ENCODE measurements at regions not wholly inside any gene's neighbourhood (a gene's known extent, or its start where the extent isn't known, plus 50 kb on each side); places are given as distances from the start of the nearest gene placed in this dataset.
"Not testable (repeated sequence)": the region's sequence is repeated elsewhere in the genome, so short reads cannot be mapped to it uniquely, and the experiment has no call there.

DNA sequence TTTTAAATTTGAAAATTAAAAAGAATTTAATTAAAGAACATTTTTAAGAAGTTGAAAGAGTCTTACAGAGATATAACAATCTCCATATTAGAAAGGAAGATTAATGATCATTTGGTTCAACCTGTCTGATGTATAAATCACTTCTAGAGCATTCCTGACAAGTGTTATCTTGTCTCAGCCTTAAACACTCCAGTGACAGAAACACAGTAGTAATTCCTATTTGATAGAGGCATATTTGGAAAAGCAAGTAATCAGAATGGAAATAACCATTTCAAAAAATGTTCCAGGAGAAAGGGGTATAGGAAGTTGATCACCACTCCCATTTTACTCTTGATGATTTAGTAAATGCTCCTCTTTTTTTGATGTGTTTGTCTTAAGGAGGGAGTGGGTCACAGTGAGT, 213.1 kb upstream of the FAM3C start:
- H3K4me1 Mint-ChIP-seq = peaks cover 20% of the 10 kb centered on the region
- no peak overlapping the region for H3K27ac Mint-ChIP-seq (ENCODE audit: unreplicated experiment)
- peaks cover 2% of the 10 kb centered on the region for H3K9me3 Mint-ChIP-seq
- H3K36me3 Mint-ChIP-seq (ENCODE audit: low read depth) = no peaks in the 10 kb centered on the region
- no peaks in the 10 kb centered on the region for H3K27me3 Mint-ChIP-seq (ENCODE audit: low read depth)
- no peak overlapping the region for H3K4me3 Mint-ChIP-seq
- no peak for TF ChIP-seq CTCF (conservative IDR thresholded peaks at IDR 0.05)
- no peak for DNase-seq (ENCODE audit: low read depth, low spot score)

- H3K27ac Mint-ChIP-seq (ENCODE audit: unreplicated experiment) = no peak overlapping the region
These were observed 212.7 kb upstream of the FAM3C start for GRCh38 chr7:121608785-121609184.

DNA sequence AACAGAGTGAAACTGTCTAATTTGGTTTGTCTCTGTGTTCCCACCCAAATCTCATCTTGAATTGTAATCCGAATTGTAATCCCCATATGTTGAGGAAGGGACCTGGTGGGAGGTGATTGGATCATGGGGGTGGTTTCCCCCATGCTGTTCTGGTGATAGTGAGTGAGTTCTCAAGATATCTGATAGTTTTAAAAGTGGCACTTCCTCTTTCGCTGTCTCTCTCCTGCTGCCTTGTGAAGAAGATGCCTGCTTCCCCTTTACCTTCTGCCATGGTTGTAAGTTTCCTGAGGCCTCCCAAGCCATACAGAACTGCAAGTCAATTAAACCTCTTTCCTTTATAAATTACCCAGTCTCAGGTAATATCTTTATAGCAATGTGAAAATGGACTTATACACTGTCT, 212.1 kb upstream of the FAM3C start:
- H3K27me3 Mint-ChIP-seq (ENCODE audit: low read depth); H3K27ac Mint-ChIP-seq (ENCODE audit: unreplicated experiment); DNase-seq (ENCODE audit: low read depth, low spot score); H3K9me3 Mint-ChIP-seq; H3K36me3 Mint-ChIP-seq (ENCODE audit: low read depth); H3K4me3 Mint-ChIP-seq: not testable (repeated sequence)
- H3K4me1 Mint-ChIP-seq = peaks cover 28% of the 10 kb centered on the region

More at GRCh38 chr7:121608785-121609184, 212.7 kb upstream of the FAM3C start:
- H3K27me3 Mint-ChIP-seq (ENCODE audit: low read depth) = no peaks in the 10 kb centered on the region
- peaks cover 24% of the 10 kb centered on the region for H3K4me1 Mint-ChIP-seq
- H3K9me3 Mint-ChIP-seq = peaks cover 2% of the 10 kb centered on the region
- TF ChIP-seq CTCF (conservative IDR thresholded peaks at IDR 0.05) = no peak
- DNase-seq (ENCODE audit: low read depth, low spot score) = no peak
- H3K4me3 Mint-ChIP-seq = no peak overlapping the region
- H3K36me3 Mint-ChIP-seq (ENCODE audit: low read depth) = no peaks in the 10 kb centered on the region

DNA sequence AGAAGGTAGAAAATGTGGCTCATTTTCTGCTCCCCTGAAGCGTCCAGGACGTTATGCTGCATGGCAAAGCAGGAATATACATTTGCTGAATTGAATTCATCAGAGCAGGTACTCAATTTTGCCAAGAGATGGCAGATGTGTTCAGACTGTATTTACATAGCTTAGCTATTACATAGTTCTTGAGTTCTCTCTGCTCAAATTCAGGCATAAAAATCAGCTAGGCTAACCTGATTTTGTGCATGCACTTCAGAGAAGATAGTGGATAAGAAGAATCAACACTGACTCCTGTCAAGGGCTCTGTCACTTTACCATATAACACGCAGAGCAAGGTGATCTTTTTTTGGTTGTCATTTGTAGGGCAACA, 209.2 kb upstream of the FAM3C start:
- Mint-ChIP-seq H3K4me1 (peaks cover 28% of the 10 kb centered on the region), H3K36me3 (ENCODE audit: low read depth) (no peaks in the 10 kb centered on the region), H3K27ac (ENCODE audit: unreplicated experiment) (no peak overlapping the region), H3K27me3 (ENCODE audit: low read depth) (no peaks in the 10 kb centered on the region), H3K4me3 (no peak overlapping the region), H3K9me3 (peaks cover 2% of the 10 kb centered on the region)
- no peak for TF ChIP-seq CTCF (conservative IDR thresholded peaks at IDR 0.05)
- no peak for DNase-seq (ENCODE audit: low read depth, low spot score)

DNA sequence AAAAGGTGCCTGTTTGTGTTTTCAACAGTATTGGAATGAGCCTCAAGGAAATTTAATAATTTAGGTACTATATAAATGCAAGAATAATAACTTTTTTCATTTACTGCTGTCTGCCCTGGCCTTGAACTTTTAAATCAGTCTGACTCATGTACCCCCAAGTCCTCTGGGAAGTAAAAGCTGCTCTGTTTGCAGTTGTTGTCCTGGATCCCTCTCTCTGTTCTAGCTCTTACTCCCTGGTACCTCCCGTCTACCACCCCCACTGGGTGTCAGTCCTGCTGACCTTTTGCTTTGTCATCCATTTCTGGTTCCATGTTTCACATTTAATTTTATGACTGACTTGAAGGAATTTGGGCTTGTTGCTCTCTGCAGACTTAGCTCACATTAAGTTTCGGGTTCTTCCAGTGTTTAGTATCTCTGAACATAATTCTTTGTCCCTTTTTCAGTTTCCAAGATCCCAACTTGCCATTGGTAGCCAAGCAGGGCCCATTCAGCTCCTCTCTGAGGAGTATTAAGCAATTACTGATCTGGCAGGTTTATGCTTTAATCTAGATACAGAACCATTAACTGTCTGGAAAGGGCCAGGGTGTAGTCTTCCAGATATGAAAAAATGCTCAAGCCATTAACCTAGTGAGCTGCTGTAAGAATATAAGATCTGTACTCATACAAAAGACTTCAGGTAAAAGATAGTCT, 208.7 kb upstream of the FAM3C start:
- H3K27ac Mint-ChIP-seq (ENCODE audit: unreplicated experiment) = peak overlapping the region; percentile 39
- H3K27me3 Mint-ChIP-seq (ENCODE audit: low read depth) = no peaks in the 10 kb centered on the region
- peaks cover under 1% of the 10 kb centered on the region for H3K9me3 Mint-ChIP-seq
- H3K4me1 Mint-ChIP-seq = peaks cover 28% of the 10 kb centered on the region
- H3K36me3 Mint-ChIP-seq (ENCODE audit: low read depth) = no peaks in the 10 kb centered on the region
- H3K4me3 Mint-ChIP-seq = no peak overlapping the region
- DNase-seq (ENCODE audit: low read depth, low spot score) = no peak
- no peak for TF ChIP-seq CTCF (conservative IDR thresholded peaks at IDR 0.05)

- no peak for DNase-seq (ENCODE audit: low read depth, low spot score)
- Mint-ChIP-seq H3K36me3 (ENCODE audit: low read depth) (no peaks in the 10 kb centered on the region), H3K4me3 (no peak overlapping the region), H3K4me1 (peaks cover 28% of the 10 kb centered on the region), H3K9me3 (no peaks in the 10 kb centered on the region), H3K27me3 (ENCODE audit: low read depth) (no peaks in the 10 kb centered on the region), H3K27ac (ENCODE audit: unreplicated experiment) (no peak overlapping the region)
- TF ChIP-seq CTCF (conservative IDR thresholded peaks at IDR 0.05) = no peak
These were observed 207.8 kb upstream of the FAM3C start for GRCh38 chr7:121603886-121604285.

All from neural crest cell (in vitro differentiated cells).